ENCODE measurements at regions not wholly inside any gene's neighbourhood (a gene's known extent, or its start where the extent isn't known, plus 50 kb on each side); places are given as distances from the start of the nearest gene placed in this dataset.

- TF ChIP-seq CTCF (IDR thresholded peaks at IDR 0.05) (no peak), POLR2AphosphoS5 (IDR thresholded peaks at IDR 0.05) (no peak)
These were observed 176.4 kb upstream of the CST7 start for GRCh38 chr20:24772667-24773066.

All from transverse colon (tissue), 4 donors.